ENCODE measurements at regions not wholly inside any gene's neighbourhood (a gene's known extent, or its start where the extent isn't known, plus 50 kb on each side); places are given as distances from the start of the nearest gene placed in this dataset.

GRCh38 chr14:58972233-58973017, 216.0 kb upstream of the DAAM1 start:
- no peak for TF ChIP-seq POLR2A (IDR thresholded peaks at IDR 0.05)
- WGBS, 2 donors, result 72 to 77% methylated on average over 7 of the region's 7 CpGs
- Histone ChIP-seq H3K4me3 (no peak overlapping the region), H3K4me1 (peaks cover 7% of the 10 kb centered on the region), H3K27me3 (no peaks in the 10 kb centered on the region), H3K9me3 (no peaks in the 10 kb centered on the region), H3K27ac (no peak overlapping the region), H3K36me3 (ENCODE audit: low read depth, missing control alignments) (no peaks in the 10 kb centered on the region)
- DNase-seq, result no peak
- intact Hi-C loops (cut with DNase I; ENCODE audit: low total_unique reads), result no loop called here

- Histone ChIP-seq H3K36me3 (ENCODE audit: low read depth, missing control alignments) (no peaks in the 10 kb centered on the region), H3K9me3 (no peaks in the 10 kb centered on the region), H3K27me3 (no peaks in the 10 kb centered on the region), H3K4me1 (peaks cover 7% of the 10 kb centered on the region), H3K27ac (no peak overlapping the region), H3K4me3 (no peak overlapping the region)
- WGBS, 2 donors, result 91 to 98% methylated on average over 2 of the region's 2 CpGs
- intact Hi-C loops (cut with DNase I; ENCODE audit: low total_unique reads), result no loop called here
- no peak for DNase-seq
- TF ChIP-seq CTCF (IDR thresholded peaks at IDR 0.05), result no peak
- TF ChIP-seq POLR2A (IDR thresholded peaks at IDR 0.05), result no peak
Observed at GRCh38 chr14:58977366-58977765, 211.1 kb upstream of the DAAM1 start.

- intact Hi-C loops (cut with DNase I; ENCODE audit: low total_unique reads), result no loop called here
- Histone ChIP-seq H3K27me3 (no peaks in the 10 kb centered on the region), H3K4me1 (peaks cover 7% of the 10 kb centered on the region), H3K27ac (no peak overlapping the region), H3K9me3 (no peaks in the 10 kb centered on the region), H3K36me3 (ENCODE audit: low read depth, missing control alignments) (no peaks in the 10 kb centered on the region), H3K4me3 (no peak overlapping the region)
- 49 to 59% methylated on average over 4 of the region's 4 CpGs for WGBS, 2 donors
- TF ChIP-seq POLR2A (IDR thresholded peaks at IDR 0.05) (no peak), CTCF (IDR thresholded peaks at IDR 0.05) (no peak)
- no peak for DNase-seq
Observed at GRCh38 chr14:58978343-58978742, 210.1 kb upstream of the DAAM1 start.

- Histone ChIP-seq H3K9me3 (no peaks in the 10 kb centered on the region), H3K4me1 (peaks cover 7% of the 10 kb centered on the region), H3K36me3 (ENCODE audit: low read depth, missing control alignments) (no peaks in the 10 kb centered on the region), H3K27me3 (no peaks in the 10 kb centered on the region), H3K4me3 (no peak overlapping the region), H3K27ac (no peak overlapping the region)
- DNase-seq, result no peak
- WGBS, 2 donors, result 67 to 86% methylated on average over 6 of the region's 6 CpGs
- TF ChIP-seq POLR2A (IDR thresholded peaks at IDR 0.05), result no peak
- TF ChIP-seq CTCF (IDR thresholded peaks at IDR 0.05), result no peak
- intact Hi-C loops (cut with DNase I; ENCODE audit: low total_unique reads), result no loop called here
Observed at GRCh38 chr14:58979325-58979724, 209.1 kb upstream of the DAAM1 start.

GRCh38 chr14:58981840-58982239, 206.6 kb upstream of the DAAM1 start:
- Histone ChIP-seq H3K9me3 (no peaks in the 10 kb centered on the region), H3K27me3 (no peaks in the 10 kb centered on the region), H3K36me3 (ENCODE audit: low read depth, missing control alignments) (no peaks in the 10 kb centered on the region), H3K27ac (no peak overlapping the region), H3K4me1 (peaks cover 7% of the 10 kb centered on the region), H3K4me3 (no peak overlapping the region)
- no peak for TF ChIP-seq CTCF (IDR thresholded peaks at IDR 0.05)
- TF ChIP-seq POLR2A (IDR thresholded peaks at IDR 0.05), result no peak
- WGBS, 2 donors, result 91 to 95% methylated on average over 1 of the region's 1 CpG
- intact Hi-C loops (cut with DNase I; ENCODE audit: low total_unique reads), result no loop called here
- DNase-seq, result no peak
